ENCODE measurements at regions not wholly inside any gene's neighbourhood (a gene's known extent, or its start where the extent isn't known, plus 50 kb on each side); places are given as distances from the start of the nearest gene placed in this dataset.

DNA sequence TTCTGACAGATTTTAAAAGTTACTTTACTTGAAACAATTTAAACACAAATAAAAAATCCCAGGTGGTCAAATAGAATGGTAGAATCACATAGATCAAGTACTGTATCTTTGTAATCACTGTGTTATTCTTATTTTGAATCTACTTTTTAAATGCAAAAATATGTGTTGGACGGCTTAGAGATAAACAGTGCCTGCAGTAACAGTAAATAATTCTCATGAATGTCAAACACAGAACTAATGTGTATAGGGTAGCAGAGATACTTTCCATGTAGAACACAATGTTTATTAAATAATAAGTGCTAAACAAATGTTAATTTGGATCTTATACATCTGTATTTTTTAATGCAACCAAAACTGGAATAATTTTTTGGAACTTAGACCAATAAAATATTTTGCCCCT lies 1199.4 kb downstream of the SORCS1 start (continued):
- TF ChIP-seq, protein P1, sequence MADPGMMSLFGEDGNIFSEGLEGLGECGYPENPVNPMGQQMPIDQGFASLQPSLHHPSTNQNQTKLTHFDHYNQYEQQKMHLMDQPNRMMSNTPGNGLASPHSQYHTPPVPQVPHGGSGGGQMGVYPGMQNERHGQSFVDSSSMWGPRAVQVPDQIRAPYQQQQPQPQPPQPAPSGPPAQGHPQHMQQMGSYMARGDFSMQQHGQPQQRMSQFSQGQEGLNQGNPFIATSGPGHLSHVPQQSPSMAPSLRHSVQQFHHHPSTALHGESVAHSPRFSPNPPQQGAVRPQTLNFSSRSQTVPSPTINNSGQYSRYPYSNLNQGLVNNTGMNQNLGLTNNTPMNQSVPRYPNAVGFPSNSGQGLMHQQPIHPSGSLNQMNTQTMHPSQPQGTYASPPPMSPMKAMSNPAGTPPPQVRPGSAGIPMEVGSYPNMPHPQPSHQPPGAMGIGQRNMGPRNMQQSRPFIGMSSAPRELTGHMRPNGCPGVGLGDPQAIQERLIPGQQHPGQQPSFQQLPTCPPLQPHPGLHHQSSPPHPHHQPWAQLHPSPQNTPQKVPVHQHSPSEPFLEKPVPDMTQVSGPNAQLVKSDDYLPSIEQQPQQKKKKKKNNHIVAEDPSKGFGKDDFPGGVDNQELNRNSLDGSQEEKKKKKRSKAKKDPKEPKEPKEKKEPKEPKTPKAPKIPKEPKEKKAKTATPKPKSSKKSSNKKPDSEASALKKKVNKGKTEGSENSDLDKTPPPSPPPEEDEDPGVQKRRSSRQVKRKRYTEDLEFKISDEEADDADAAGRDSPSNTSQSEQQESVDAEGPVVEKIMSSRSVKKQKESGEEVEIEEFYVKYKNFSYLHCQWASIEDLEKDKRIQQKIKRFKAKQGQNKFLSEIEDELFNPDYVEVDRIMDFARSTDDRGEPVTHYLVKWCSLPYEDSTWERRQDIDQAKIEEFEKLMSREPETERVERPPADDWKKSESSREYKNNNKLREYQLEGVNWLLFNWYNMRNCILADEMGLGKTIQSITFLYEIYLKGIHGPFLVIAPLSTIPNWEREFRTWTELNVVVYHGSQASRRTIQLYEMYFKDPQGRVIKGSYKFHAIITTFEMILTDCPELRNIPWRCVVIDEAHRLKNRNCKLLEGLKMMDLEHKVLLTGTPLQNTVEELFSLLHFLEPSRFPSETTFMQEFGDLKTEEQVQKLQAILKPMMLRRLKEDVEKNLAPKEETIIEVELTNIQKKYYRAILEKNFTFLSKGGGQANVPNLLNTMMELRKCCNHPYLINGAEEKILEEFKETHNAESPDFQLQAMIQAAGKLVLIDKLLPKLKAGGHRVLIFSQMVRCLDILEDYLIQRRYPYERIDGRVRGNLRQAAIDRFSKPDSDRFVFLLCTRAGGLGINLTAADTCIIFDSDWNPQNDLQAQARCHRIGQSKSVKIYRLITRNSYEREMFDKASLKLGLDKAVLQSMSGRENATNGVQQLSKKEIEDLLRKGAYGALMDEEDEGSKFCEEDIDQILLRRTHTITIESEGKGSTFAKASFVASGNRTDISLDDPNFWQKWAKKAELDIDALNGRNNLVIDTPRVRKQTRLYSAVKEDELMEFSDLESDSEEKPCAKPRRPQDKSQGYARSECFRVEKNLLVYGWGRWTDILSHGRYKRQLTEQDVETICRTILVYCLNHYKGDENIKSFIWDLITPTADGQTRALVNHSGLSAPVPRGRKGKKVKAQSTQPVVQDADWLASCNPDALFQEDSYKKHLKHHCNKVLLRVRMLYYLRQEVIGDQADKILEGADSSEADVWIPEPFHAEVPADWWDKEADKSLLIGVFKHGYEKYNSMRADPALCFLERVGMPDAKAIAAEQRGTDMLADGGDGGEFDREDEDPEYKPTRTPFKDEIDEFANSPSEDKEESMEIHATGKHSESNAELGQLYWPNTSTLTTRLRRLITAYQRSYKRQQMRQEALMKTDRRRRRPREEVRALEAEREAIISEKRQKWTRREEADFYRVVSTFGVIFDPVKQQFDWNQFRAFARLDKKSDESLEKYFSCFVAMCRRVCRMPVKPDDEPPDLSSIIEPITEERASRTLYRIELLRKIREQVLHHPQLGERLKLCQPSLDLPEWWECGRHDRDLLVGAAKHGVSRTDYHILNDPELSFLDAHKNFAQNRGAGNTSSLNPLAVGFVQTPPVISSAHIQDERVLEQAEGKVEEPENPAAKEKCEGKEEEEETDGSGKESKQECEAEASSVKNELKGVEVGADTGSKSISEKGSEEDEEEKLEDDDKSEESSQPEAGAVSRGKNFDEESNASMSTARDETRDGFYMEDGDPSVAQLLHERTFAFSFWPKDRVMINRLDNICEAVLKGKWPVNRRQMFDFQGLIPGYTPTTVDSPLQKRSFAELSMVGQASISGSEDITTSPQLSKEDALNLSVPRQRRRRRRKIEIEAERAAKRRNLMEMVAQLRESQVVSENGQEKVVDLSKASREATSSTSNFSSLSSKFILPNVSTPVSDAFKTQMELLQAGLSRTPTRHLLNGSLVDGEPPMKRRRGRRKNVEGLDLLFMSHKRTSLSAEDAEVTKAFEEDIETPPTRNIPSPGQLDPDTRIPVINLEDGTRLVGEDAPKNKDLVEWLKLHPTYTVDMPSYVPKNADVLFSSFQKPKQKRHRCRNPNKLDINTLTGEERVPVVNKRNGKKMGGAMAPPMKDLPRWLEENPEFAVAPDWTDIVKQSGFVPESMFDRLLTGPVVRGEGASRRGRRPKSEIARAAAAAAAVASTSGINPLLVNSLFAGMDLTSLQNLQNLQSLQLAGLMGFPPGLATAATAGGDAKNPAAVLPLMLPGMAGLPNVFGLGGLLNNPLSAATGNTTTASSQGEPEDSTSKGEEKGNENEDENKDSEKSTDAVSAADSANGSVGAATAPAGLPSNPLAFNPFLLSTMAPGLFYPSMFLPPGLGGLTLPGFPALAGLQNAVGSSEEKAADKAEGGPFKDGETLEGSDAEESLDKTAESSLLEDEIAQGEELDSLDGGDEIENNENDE (IDR thresholded peaks at IDR 0.05; ENCODE audit: insufficient replicate concordance, low read length), result no peak
- TF ChIP-seq NRF1 (IDR thresholded peaks at IDR 0.05; ENCODE audit: low read depth, low read length) (no peak), ZNF274 (IDR thresholded peaks at IDR 0.05; ENCODE audit: borderline replicate concordance, extremely low read depth, low read length) (no peak), CEBPB (IDR thresholded peaks at IDR 0.05; ENCODE audit: low read depth, low read length) (no peak), BCL11A (IDR thresholded peaks at IDR 0.05; ENCODE audit: low read depth in 2 of 2, low read length in 2 of 2) (no peak), POU5F1 (IDR thresholded peaks at IDR 0.05; ENCODE audit: low read depth, low read length) (no peak)
